Suprapubic skin (tissue), 4 donors: ENCODE measurements at regions not wholly inside any gene's neighbourhood (a gene's known extent, or its start where the extent isn't known, plus 50 kb on each side); places are given as distances from the start of the nearest gene placed in this dataset.
A peak's percentile ranks its signal among the peaks of the same experiment; 100 is the strongest.

Experiments used
- DNase-seq, 2 donors: peaks; one replicate each; pipeline ENCODE4 v3.0.0-alpha.2; 2019; ENCODE audit warnings: low spot score in 2 of 2
- H3K27ac ChIP-seq: fragments of 200-600 bp; sonication (generic); one replicate; pipeline ENCODE4 v1.5.1; 2019
- H3K27me3 ChIP-seq: fragments of 200-600 bp; sonication (generic); one replicate; pipeline ENCODE4 v1.5.1; 2019
- H3K36me3 ChIP-seq: fragments of 200-600 bp; sonication (generic); one replicate; pipeline ENCODE4 v1.5.1; 2019
- H3K4me1 ChIP-seq: fragments of 200-600 bp; sonication (generic); one replicate; pipeline ENCODE4 v1.5.1; 2019
- H3K4me3 ChIP-seq: fragments of 200-600 bp; sonication (generic); one replicate; pipeline ENCODE4 v1.5.1; 2019; ENCODE audit warnings: mild to moderate bottlenecking
- H3K9me3 ChIP-seq: fragments of 200-600 bp; sonication (generic); one replicate; pipeline ENCODE4 v1.5.1; 2019
- EP300 ChIP-seq: sonication (generic); formaldehyde crosslinking; IDR thresholded peaks from one replicate; pipeline ENCODE4 v1.6.1; 2017; ENCODE audit warnings: antibody characterized with exemption
- POLR2A ChIP-seq, 2 donors: fragments of 450-650 bp; IDR thresholded peaks; one replicate each; pipeline ENCODE4 v1.6.1; 2017; ENCODE audit warnings: antibody characterized with exemption in 2 of 2, mild to moderate bottlenecking in 2 of 2, moderate library complexity in 2 of 2
- POLR2AphosphoS5 ChIP-seq, 3 donors: sonication (generic); formaldehyde crosslinking; IDR thresholded peaks; one replicate each; pipeline ENCODE4 v1.6.1; 2017; ENCODE audit warnings: antibody characterized with exemption in 3 of 3
- WGBS: methylation state at CpG from one replicate; pipeline ENCODE4 v1.1.5; 2018; 5-methylcytosine and 5-hydroxymethylcytosine counted together
- TF ChIP-seq, protein P1 (sequence below), 2 donors: fragments of 200-600 bp in 1 of 2; fragments of 450-650 bp in 1 of 2; sonication (generic) in 1 of 2; IDR thresholded peaks; one replicate each; pipeline ENCODE4 v1.5.1; 2016 to 2019; ENCODE audit warnings: antibody characterized with exemption in 2 of 2, mild to moderate bottlenecking in 1 of 2, moderate library complexity in 1 of 2

DNA sequence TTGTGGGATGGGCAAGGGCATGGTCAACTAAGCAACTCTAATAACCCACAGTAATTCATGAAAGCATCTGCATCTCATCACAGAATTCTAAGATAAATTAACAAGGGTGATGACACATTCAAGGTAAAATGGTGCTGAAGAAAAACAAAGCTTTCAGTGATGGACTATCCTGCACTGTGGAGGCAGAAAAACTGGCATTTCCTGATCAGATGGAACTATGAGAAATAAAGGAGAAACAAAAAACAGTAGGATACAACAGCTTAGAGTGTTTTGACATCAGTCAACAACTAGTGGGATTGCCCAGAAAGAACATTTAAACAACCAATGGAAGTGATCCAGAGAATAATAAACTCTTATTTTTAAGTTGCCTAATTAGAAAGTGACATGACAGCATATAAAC is 327.0 kb downstream of the KLF5 start:
- DNase-seq, result no peak
- peaks cover 6% of the 10 kb centered on the region for H3K4me1 ChIP-seq
- H3K27me3 ChIP-seq, result no peaks in the 10 kb centered on the region
- no peak overlapping the region for H3K4me3 ChIP-seq
- TF ChIP-seq EP300 (no peak), POLR2AphosphoS5 (IDR thresholded peaks at IDR 0.05) (no peak), POLR2A (IDR thresholded peaks at IDR 0.05) (no peak)
- TF ChIP-seq, protein P1, sequence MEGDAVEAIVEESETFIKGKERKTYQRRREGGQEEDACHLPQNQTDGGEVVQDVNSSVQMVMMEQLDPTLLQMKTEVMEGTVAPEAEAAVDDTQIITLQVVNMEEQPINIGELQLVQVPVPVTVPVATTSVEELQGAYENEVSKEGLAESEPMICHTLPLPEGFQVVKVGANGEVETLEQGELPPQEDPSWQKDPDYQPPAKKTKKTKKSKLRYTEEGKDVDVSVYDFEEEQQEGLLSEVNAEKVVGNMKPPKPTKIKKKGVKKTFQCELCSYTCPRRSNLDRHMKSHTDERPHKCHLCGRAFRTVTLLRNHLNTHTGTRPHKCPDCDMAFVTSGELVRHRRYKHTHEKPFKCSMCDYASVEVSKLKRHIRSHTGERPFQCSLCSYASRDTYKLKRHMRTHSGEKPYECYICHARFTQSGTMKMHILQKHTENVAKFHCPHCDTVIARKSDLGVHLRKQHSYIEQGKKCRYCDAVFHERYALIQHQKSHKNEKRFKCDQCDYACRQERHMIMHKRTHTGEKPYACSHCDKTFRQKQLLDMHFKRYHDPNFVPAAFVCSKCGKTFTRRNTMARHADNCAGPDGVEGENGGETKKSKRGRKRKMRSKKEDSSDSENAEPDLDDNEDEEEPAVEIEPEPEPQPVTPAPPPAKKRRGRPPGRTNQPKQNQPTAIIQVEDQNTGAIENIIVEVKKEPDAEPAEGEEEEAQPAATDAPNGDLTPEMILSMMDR (IDR thresholded peaks at IDR 0.05), result no peak
- H3K27ac ChIP-seq, result no peak overlapping the region
- no peaks in the 10 kb centered on the region for H3K9me3 ChIP-seq
- no peaks in the 10 kb centered on the region for H3K36me3 ChIP-seq

DNA sequence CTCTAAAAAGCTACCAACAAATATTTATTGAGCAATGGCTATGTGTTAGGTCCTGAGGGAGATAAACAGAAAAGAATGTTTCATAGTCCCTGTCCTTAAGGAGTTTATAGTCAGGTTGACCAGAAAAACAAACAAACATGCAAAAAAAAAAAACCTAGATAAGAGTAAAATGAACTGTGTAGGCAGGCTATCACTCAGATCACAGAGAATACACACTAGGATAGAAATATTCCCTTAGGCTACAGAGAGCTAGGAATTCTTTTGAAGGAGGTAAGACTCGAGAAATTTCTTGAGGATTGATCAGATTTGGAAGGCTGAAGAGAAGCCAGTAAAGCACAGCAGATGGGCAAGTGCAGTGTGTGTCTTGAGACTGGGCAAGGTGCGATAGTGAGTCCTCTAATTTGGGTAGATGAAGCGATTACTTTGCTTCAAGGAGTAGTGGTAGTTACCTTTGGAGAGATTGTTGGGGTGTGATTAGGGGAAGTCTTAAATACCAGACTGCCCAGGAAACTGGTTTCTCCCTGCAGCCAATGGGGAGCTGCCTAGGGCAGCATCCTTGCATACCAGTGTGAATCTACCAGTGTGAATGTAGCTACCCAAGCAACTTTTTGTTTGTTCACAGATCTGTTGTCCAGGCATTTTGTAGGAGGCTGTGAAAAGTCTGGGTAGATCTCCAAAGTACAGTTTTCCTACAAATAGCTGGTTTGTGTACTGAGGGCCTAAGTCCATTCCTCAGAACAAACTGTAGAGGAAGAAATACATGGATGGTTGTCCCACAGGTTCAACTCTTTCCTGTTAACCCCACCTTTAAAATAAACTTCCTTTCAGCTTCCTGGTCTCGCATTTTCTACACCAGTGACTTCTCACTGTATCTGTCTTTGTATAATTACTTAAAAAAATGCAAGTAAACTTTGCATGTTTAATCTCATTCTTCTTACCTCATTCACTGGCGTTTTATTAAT is 314.1 kb downstream of the KLF5 start:
- DNase-seq, result no peak
- WGBS, result 59% methylated on average over 5 of the region's 5 CpGs
- Histone ChIP-seq H3K27ac (peak overlapping the region; percentile 42), H3K4me3 (no peak overlapping the region), H3K27me3 (no peaks in the 10 kb centered on the region), H3K4me1 (peaks cover 22% of the 10 kb centered on the region), H3K9me3 (no peaks in the 10 kb centered on the region), H3K36me3 (no peaks in the 10 kb centered on the region)
- TF ChIP-seq, protein P1 (IDR thresholded peaks at IDR 0.05), result no peak
- TF ChIP-seq POLR2AphosphoS5 (IDR thresholded peaks at IDR 0.05) (no peak), POLR2A (IDR thresholded peaks at IDR 0.05) (no peak), EP300 (no peak)

DNA sequence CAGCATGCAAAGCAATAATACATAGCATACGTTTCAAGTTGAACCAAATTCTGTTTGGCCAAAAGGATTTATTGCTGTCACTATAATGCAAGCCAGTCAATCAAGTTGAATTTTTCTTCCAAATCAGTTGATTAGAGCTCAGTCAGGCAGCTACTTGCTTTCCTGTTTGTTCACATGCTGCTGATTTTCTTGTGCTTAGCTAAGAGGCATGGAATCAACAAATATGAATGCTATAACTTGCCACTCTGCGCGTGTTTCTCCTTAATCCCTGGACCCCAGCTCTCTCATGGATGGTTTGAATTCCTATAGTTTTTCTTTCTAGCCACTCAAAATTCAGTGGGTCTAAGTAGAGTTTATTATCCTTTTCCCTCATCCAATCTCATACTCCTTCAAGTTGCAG is 311.3 kb downstream of the KLF5 start:
- TF ChIP-seq EP300 (no peak), POLR2A (IDR thresholded peaks at IDR 0.05) (no peak), POLR2AphosphoS5 (IDR thresholded peaks at IDR 0.05) (no peak)
- TF ChIP-seq, protein P1 (IDR thresholded peaks at IDR 0.05), result no peak
- Histone ChIP-seq H3K27me3 (no peaks in the 10 kb centered on the region), H3K36me3 (no peaks in the 10 kb centered on the region), H3K27ac (peak overlapping the region; percentile 74), H3K4me1 (peaks cover 40% of the 10 kb centered on the region), H3K4me3 (no peak overlapping the region), H3K9me3 (no peaks in the 10 kb centered on the region)
- WGBS, result 45% methylated on average over 3 of the region's 3 CpGs
- DNase-seq, result no peak

DNA sequence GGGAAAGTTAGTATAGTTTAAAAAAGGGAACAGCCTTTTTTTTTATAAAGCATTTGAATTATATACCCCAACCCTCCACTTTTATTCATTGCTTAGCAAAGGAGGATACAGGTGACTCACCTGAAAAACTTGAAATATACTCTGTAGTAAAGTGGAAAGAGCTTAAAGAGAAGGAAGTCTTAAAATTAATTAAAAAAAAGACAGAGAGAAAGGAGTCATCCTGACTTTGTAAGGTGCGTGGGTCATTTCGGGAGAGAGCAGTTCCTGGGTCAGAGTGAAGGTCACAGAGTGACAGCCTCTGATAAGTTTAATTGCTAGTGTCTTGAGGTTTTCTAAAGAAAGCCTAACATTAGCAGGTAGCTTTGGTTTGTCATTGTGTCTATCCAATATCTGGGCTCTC is 310.3 kb downstream of the KLF5 start:
- Histone ChIP-seq H3K4me3 (no peak overlapping the region), H3K36me3 (no peaks in the 10 kb centered on the region), H3K27ac (peak overlapping the region; percentile 74), H3K9me3 (no peaks in the 10 kb centered on the region), H3K27me3 (no peaks in the 10 kb centered on the region), H3K4me1 (peaks cover 46% of the 10 kb centered on the region)
- TF ChIP-seq POLR2A (IDR thresholded peaks at IDR 0.05), result no peak
- TF ChIP-seq, protein P1 (IDR thresholded peaks at IDR 0.05), result no peak
- TF ChIP-seq POLR2AphosphoS5 (IDR thresholded peaks at IDR 0.05), result no peak
- no peak for TF ChIP-seq EP300
- WGBS, result 46% methylated on average over 2 of the region's 2 CpGs
- no peak for DNase-seq

DNA sequence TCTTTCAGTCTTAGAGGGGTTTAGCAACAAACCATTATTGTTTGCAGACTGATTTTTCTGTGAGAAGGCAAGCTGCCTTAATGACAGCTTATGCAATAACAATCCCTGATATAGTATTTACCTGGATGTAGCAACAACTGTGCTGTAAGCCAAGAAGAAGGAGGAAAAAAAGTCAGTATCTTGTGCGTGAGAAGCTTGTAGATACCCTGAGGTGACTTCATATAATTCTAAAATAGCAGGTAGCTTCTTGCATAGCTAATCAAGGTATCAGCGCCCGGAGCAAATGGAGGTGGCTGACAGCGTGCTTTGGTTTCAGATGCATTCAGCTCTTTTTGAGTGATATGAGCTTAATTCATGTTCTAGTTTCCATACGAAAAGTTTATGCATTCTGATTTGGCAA is 309.8 kb downstream of the KLF5 start:
- TF ChIP-seq POLR2A (IDR thresholded peaks at IDR 0.05), result no peak
- TF ChIP-seq EP300, result no peak
- TF ChIP-seq, protein P1 (IDR thresholded peaks at IDR 0.05), result no peak
- no peak for TF ChIP-seq POLR2AphosphoS5 (IDR thresholded peaks at IDR 0.05)
- Histone ChIP-seq H3K27ac (peak overlapping the region; percentile 74), H3K36me3 (no peaks in the 10 kb centered on the region), H3K4me1 (peaks cover 42% of the 10 kb centered on the region), H3K4me3 (no peak overlapping the region), H3K9me3 (no peaks in the 10 kb centered on the region), H3K27me3 (no peaks in the 10 kb centered on the region)
- no peak for DNase-seq
- 55% methylated on average over 5 of the region's 5 CpGs for WGBS
